OCI-LY3 (cell line): ENCODE measurements at regions not wholly inside any gene's neighbourhood (a gene's known extent, or its start where the extent isn't known, plus 50 kb on each side); places are given as distances from the start of the nearest gene placed in this dataset.

Source experiments
- H2AFZ ChIP-seq: fragments of 200-600, 300-600 bp; shearing (Covaris generic); 2 replicates; pipeline ENCODE4 v1.6.0; 2014; ENCODE audit warnings: antibody characterized with exemption, low read depth, low read length
- H3K27ac ChIP-seq: fragments of 200-600, 300-600 bp; sonication (generic); 2 replicates; pipeline ENCODE4 v1.5.1; 2014; ENCODE audit warnings: mild to moderate bottlenecking, low read length, moderate library complexity, mixed read lengths
- H3K27me3 ChIP-seq: fragments of 200-600, 300-600 bp; sonication (generic); 2 replicates; pipeline ENCODE4 v1.6.1; 2014; ENCODE audit warnings: low read depth, low read length, mixed read lengths
- H3K36me3 ChIP-seq: fragments of 200-600, 300-600 bp; sonication (generic); replicated peaks from 2 replicates; pipeline ENCODE3; 2014; ENCODE audit warnings: low read depth, low read length, mixed read lengths
- H3K4me1 ChIP-seq: fragments of 300-600, 200-600 bp; sonication (generic); 2 replicates; pipeline ENCODE4 v1.6.1; 2014; ENCODE audit warnings: low read length, mixed read lengths
- H3K4me2 ChIP-seq: fragments of 200-600, 300-600 bp; sonication (generic); 2 replicates; pipeline ENCODE4 v1.6.1; 2014; ENCODE audit warnings: low read length, mixed read lengths
- H3K4me3 ChIP-seq: fragments of 300-600, 200-600 bp; sonication (generic); 2 replicates; pipeline ENCODE4 v1.5.1; 2014; ENCODE audit warnings: antibody characterized with exemption, mild to moderate bottlenecking, low read length, moderate library complexity
- H3K79me2 ChIP-seq: fragments of 300-600, 200-600 bp; shearing (Covaris generic); 2 replicates; pipeline ENCODE4 v1.6.1; 2014; ENCODE audit warnings: mild to moderate bottlenecking, low read length, mixed read lengths
- H3K9ac ChIP-seq: fragments of 300-600, 200-600 bp; shearing (Covaris generic); 2 replicates; pipeline ENCODE4 v1.6.0; 2014; ENCODE audit warnings: mild to moderate bottlenecking, low read length, moderate library complexity
- H3K9me3 ChIP-seq: fragments of 200-600, 300-600 bp; shearing (Covaris generic); 2 replicates; pipeline ENCODE4 v1.6.1; 2014; ENCODE audit warnings: low read length, mixed read lengths; ENCODE audit not compliant: insufficient read depth
- H4K20me1 ChIP-seq: fragments of 200-600, 300-600 bp; sonication (generic); 2 replicates; pipeline ENCODE4 v1.6.1; 2016; ENCODE audit warnings: low read length, mixed read lengths; ENCODE audit not compliant: insufficient read depth
- EZH2phosphoT487 ChIP-seq: fragments of 200-600 bp; shearing (Covaris generic); IDR thresholded peaks from 2 replicates; pipeline ENCODE4 v1.6.1; 2018; ENCODE audit warnings: antibody characterized with exemption, mixed run types, low read depth
- TF ChIP-seq, protein P1 (sequence below): fragments of 200-600, 300-600 bp; sonication (generic); IDR thresholded peaks from 2 replicates; pipeline ENCODE4 v1.5.1; 2014; ENCODE audit warnings: antibody characterized with exemption, low read length, low read depth

DNA sequence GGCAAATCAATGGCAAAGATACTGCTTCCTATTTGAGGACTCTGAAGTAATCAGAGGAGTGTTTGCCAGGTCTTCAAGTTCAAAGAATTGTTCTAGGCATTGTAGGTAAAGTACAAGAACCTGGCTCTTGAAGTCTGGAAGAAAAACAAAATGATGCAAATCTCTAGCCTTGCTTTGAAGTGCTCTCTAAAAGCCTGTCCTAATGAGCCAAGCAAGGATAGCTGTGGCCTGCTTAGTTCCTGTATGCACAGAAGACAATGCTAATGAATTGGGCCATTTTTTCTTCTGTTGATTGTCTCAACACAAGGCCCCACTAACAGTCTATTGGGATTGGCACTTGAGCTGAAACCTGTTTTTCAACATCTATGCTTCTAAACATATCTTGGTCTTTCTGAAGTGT lies 165.0 kb upstream of the POU3F2 start:
- Histone ChIP-seq H3K27ac (no peak overlapping the region), H3K27me3 (no peaks in the 10 kb centered on the region), H2AFZ (no peak overlapping the region), H3K9ac (no peak overlapping the region), H3K36me3 (no peaks in the 10 kb centered on the region), H3K4me1 (no peaks in the 10 kb centered on the region), H3K4me2 (no peak overlapping the region), H3K79me2 (no peaks in the 10 kb centered on the region), H4K20me1 (no peaks in the 10 kb centered on the region), H3K4me3 (no peak overlapping the region), H3K9me3 (no peaks in the 10 kb centered on the region)
- no peak for TF ChIP-seq EZH2phosphoT487
- TF ChIP-seq, protein P1, sequence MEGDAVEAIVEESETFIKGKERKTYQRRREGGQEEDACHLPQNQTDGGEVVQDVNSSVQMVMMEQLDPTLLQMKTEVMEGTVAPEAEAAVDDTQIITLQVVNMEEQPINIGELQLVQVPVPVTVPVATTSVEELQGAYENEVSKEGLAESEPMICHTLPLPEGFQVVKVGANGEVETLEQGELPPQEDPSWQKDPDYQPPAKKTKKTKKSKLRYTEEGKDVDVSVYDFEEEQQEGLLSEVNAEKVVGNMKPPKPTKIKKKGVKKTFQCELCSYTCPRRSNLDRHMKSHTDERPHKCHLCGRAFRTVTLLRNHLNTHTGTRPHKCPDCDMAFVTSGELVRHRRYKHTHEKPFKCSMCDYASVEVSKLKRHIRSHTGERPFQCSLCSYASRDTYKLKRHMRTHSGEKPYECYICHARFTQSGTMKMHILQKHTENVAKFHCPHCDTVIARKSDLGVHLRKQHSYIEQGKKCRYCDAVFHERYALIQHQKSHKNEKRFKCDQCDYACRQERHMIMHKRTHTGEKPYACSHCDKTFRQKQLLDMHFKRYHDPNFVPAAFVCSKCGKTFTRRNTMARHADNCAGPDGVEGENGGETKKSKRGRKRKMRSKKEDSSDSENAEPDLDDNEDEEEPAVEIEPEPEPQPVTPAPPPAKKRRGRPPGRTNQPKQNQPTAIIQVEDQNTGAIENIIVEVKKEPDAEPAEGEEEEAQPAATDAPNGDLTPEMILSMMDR = no peak

- H3K36me3 ChIP-seq = no peaks in the 10 kb centered on the region
- H3K9ac ChIP-seq = no peak overlapping the region
- no peaks in the 10 kb centered on the region for H3K79me2 ChIP-seq
- H3K4me2 ChIP-seq = no peak overlapping the region
- H3K4me1 ChIP-seq = no peaks in the 10 kb centered on the region
- H3K4me3 ChIP-seq = no peak overlapping the region
- no peak overlapping the region for H2AFZ ChIP-seq
- no peaks in the 10 kb centered on the region for H3K9me3 ChIP-seq
- H3K27ac ChIP-seq = no peak overlapping the region
- no peaks in the 10 kb centered on the region for H4K20me1 ChIP-seq
- H3K27me3 ChIP-seq = no peaks in the 10 kb centered on the region
- no peak for TF ChIP-seq EZH2phosphoT487
- TF ChIP-seq, protein P1 = no peak
These were observed 164.2 kb upstream of the POU3F2 start for GRCh38 chr6:98670045-98670746.

- no peaks in the 10 kb centered on the region for H4K20me1 ChIP-seq
- TF ChIP-seq, protein P1 = no peak
- TF ChIP-seq EZH2phosphoT487 = no peak
- H3K27ac ChIP-seq = no peak overlapping the region
- H3K9me3 ChIP-seq = no peaks in the 10 kb centered on the region
- H3K36me3 ChIP-seq = no peaks in the 10 kb centered on the region
- H2AFZ ChIP-seq = no peak overlapping the region
- H3K4me2 ChIP-seq = no peak overlapping the region
- H3K4me3 ChIP-seq = no peak overlapping the region
- H3K27me3 ChIP-seq = no peaks in the 10 kb centered on the region
- H3K4me1 ChIP-seq = no peaks in the 10 kb centered on the region
- no peak overlapping the region for H3K9ac ChIP-seq
- H3K79me2 ChIP-seq = no peaks in the 10 kb centered on the region
These were observed 161.5 kb upstream of the POU3F2 start for GRCh38 chr6:98672681-98673475.

DNA sequence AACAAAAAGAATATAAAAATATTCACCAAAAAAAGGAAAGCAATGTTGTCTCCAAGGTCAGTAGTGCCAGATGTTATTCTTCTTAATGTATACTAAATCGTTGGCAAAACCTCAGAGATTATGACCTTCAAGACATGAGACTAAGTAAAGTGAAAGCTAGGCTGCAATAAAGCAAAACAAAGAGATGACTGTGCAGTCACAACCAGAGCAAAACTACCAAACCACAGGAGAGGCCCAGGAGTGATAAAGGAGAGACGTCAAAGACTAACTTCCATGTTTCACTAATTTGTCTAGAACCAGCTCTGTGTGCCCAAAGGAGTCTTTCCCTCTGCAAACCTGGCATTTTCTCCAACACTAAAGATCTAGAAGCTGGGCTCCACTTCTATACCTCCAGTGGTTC lies 155.9 kb upstream of the POU3F2 start:
- Histone ChIP-seq H4K20me1 (no peaks in the 10 kb centered on the region), H3K27ac (no peak overlapping the region)
- no peak for TF ChIP-seq EZH2phosphoT487
- TF ChIP-seq, protein P1 = no peak

More for the DNA sequence above, 155.9 kb upstream of the POU3F2 start:
- Histone ChIP-seq H3K79me2 (no peaks in the 10 kb centered on the region), H3K27me3 (no peaks in the 10 kb centered on the region), H2AFZ (no peak overlapping the region), H3K9ac (no peak overlapping the region), H3K4me3 (no peak overlapping the region), H3K4me2 (no peak overlapping the region), H3K4me1 (no peaks in the 10 kb centered on the region), H3K9me3 (no peaks in the 10 kb centered on the region), H3K36me3 (no peaks in the 10 kb centered on the region)
